ENCODE measurements at regions not wholly inside any gene's neighbourhood (a gene's known extent, or its start where the extent isn't known, plus 50 kb on each side); places are given as distances from the start of the nearest gene placed in this dataset.

DNA sequence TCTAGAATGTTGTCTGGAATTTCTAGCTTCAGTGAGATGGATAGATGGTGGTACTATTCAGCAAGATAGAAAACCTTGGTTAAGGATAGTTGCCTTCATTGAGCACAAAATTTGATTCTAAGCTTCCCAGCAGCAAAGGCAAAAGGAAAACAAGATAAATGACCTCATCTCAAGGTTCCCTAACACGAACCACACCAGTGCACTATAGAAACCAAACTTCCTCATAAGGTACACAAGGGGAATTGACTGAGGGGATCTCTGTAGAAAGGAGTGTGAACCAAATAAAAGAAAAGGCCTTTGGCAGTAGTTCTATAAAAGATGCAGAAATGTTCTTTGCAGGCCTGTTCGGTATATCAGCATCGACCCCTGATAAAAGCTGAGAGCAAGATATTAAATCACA lies 288.9 kb downstream of the SHQ1 start:
- peak; percentile 67 for DNase-seq

DNA sequence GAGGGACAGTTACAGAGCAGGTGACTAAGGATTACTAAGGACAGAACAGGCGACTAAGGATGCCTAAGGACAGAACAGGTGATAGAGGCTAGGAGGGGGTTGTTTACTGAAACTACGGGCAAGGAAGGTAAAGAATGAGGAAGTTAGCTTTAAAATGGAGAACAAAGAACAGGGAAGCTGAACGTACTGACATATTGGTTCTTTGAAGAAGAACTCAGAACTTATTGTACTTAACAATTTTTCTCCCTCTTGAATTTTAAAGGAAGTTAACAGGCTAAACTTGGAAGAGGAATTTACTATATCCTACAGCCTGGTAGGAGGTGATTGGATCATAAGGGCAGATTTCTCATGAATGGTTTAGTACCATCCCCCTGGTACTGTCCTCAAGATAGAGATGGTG lies 290.2 kb downstream of the SHQ1 start:
- peak; percentile 40 for DNase-seq

DNA sequence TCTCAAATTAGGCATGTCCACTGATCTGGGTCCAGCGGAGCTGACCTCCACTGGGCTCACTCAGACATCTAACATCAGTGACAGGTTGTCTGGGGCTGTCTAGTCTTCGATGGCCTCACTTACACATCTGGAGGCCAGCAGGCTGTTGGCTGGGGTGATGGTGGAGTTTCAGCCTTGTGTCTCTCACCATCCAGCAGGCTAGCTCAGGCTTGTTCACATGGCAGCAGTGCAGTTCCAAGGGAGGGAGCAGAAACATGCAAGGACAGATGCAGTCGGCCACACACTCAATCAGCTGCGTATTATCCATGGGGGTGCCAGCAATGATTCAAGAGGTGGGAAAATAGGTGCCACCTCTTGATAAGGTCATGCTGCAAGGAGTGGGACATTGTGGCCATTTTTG lies 292.5 kb downstream of the SHQ1 start:
- no peak for DNase-seq

DNA sequence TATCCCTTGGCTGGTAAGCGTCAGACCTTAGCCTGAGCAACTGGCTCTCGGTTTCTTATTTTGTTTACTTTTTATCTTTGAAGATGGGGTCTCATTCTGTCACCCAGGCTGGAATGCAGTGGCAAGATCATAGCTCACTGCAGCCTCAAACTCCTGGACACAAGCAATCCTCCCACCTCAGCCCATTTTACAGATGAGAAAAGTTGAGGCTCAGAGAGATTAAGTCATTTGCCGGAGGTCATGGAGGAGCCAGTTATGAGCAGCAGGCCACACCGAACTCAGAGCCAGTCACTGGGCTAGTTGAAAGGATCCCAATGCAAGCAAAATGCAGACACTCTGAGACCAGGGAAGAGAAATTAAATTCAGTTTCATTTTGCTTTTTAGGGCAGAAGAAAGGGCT lies 293.6 kb downstream of the SHQ1 start:
- DNase-seq: no peak

DNA sequence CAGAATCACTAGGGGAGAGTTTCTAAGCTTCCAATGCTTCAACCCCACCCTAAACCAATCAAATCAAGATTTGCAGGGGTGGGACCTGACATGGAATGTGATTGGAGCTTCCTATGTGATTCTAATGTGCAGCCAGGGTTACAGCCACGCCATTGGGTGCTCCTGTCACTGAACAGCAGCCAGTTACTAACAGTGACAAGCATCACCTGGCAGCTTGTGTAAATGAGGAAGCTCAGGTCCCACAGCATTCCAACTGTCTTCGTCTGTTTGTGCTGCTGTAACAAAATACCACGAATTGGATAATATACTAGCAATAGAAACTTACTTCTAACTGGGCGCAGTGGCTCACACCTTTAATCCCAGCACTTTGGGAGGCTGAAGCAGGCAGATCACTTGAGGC lies 294.9 kb downstream of the SHQ1 start:
- DNase-seq: no peak

DNA sequence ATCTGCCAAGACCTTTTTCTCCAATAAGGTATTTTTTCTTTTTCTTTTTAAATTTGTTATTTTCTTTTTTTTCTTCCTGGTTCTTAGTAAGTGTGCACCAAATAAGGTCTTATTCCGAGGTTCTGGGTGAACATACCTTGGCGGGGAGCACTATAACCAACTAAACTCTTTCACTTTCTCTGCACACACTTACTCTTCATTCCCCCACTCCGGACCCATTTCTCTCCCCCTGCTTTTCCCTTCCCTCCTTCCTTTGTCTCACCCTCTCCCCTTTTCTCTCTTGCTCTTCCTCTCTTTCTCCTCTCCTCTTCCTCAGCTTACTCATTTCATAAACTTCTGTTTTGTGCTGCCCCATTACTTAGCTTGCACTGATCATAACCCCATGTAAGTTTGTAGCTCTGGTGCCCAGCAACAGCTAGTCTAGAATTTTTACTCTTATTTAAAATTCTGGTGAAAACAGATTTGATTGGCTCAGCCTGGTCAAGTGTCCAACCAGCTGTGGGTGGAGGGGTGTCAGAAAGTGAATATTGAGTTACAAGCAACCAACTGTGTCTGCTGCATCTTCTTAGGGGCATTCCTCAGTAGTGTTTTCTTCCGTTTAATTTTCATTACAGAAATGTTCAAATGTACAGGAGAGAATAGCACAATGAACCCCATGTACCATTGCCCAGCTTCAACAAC lies 297.5 kb downstream of the SHQ1 start:
- no peak for DNase-seq

DNA sequence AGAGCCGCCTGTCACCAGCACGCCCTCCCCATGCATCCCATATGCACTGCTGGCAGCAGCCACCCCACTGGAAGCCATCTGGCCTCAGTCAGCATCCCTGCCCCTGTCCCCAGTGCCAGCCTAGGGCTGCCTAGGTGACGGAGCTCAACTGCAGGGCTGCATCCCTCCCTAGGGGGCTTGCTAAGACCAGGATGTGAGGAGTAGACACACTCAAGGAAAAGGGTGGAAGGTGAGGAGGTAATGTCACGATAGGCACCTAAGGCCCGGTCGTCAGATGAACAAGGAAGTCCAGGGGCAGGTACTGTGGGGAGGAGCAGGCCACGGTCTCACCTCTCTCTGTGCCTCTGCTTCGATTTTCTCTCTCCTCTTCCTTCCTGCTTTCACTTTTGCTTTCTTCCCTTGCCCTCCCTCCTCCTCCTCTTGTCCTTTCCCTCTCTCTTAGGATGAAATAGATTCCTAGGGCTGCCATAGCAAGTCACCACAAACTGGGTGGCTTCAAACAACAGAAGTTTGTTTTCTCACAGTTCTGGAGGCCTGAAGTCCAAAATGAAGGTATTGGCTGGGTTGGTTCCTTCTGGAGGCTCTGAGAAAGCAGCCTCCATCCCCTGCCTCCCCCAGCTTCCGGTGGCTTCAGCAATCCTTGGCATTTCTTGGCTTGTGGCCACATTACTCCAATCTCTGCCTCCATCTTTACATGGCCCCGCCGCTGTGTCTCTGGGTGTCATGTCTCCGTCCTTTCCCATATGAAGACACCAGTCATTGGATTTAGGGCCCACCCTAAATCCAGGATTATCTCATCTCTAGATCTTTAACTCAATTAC lies 298.3 kb downstream of the SHQ1 start:
- DNase-seq: peak; percentile 25

DNA sequence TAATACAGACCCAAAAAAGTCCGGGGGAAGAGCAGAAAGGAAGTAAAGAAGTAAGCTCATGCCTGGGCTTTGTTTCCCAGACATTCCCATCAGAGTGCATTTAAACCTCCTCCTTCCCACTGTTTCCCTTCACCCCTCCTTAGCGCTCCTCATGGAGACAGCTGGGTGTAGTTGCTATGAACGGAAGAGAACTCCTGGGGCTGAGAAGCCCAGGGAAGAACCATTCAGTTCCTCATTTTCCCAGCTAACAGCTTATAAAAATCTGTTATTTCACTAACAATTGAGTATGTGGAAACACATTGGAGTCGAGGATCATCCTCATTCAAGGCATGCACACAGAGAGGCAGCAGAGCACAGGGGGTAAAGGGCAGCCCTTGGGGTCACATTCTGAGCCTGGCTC lies 299.3 kb downstream of the SHQ1 start:
- DNase-seq: peak; percentile 26

DNA sequence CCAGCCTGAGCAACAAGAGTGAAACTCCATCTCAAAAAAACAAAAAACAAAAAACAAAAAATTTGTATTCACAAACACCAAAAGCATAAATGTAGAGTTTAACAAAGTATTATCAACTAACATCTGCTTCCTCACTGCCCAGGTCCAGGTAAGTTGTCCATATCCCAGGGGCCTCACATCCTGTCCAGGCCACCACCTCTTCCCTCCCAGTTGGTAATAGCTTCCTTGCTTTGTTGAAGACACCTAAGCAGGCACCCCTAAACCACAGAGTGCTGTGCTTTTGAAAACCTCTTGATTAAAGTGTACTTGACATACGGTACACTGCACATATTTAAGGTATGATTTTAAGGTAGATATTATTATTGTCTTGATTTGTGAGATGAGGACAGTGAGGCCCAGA lies 299.8 kb downstream of the SHQ1 start:
- DNase-seq: no peak

DNA sequence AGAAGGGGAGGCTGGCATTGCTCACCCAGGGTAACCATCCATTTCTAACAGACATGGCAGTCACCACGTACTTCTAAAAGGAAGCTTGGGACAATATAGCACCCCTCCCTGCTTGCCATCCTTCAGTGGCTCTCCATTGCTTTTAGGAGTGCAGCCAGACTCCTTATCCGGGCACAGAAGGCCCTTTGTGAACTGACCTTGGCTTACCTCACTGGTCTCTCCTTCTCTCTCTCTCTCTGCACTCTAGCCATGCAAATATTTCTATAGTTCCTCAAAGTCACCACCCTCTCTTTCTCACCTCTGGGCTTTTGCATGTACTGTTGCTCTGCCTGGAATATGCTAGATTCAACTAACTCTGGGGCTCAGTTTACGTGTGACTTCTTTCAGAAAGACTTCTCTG lies 301.1 kb downstream of the SHQ1 start:
- DNase-seq: no peak

DNA sequence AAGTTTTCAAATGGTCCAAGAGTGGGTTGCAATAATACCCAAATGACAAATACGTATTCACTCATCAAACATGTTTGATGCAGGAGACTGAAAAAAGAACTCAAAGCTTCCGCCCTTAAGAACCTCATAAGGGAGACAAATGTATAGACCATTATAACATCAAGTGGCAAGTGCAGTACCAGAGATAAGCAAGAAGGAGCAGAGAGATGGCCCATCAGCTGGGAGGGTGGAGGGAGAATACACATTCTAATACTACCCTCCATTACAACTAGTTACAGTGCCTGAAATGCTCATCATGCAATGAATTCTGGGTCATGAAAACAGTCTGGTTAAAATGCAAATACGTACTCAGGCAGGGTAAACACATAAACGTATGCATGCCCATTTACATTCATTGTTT lies 304.0 kb downstream of the SHQ1 start:
- DNase-seq: no peak

DNA sequence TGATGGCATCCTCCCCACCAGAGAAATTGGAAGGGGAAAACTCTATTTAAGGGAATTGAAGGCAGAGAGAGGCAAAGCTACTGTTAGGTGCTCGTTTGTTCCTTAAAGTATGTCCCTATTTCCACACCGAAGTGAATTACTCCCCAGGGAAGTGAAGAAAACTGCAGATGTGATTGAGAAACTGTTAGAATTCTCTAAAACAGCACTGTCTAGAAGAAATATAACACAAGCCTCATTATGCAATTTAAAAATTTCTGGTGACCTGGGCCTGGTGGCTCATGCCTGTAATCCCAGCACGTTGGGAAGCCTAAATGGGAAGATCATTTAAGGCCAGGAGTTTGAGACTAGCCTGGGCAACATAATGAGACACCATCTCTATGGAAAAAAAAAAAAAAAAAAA lies 305.0 kb downstream of the SHQ1 start:
- peak; percentile 87 for DNase-seq

DNA sequence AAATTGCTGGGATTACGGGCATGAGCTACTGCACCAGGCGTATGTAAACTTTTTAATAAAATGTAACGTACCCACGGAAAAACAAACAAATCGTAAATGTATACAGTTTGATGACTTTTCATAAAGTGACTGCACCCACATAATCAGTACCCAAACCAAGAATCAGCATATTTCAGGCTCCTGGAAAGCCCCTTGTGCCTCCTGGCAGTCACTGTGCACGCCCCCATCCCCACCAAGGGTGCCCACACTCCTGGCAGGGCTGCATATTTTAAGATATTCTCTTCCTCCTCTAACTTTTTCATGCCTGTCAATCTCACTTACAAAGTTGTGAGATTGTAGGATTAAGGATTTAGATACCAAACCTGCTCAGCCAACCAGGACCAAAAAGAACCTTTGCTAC lies 305.5 kb downstream of the SHQ1 start:
- no peak for DNase-seq

DNA sequence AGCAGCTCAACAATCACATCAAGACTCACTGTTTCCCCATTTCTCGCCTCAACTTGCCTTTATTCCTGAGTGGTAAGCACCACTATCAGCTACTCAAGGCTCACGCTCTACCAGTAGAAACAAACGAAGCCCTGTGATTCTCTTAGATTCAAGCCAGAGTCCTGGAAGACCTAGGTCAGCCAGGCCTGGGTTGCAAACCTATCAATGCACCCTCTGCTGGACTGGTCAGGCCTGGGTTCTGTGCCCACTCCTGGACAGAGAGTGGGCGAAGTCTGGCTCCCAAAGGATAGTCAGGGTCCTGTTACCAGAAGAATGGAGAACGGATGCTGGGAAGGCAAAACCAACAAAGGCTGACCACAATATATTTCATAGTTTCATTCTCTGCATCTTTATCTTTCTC lies 308.4 kb downstream of the SHQ1 start:
- DNase-seq: no peak

DNA sequence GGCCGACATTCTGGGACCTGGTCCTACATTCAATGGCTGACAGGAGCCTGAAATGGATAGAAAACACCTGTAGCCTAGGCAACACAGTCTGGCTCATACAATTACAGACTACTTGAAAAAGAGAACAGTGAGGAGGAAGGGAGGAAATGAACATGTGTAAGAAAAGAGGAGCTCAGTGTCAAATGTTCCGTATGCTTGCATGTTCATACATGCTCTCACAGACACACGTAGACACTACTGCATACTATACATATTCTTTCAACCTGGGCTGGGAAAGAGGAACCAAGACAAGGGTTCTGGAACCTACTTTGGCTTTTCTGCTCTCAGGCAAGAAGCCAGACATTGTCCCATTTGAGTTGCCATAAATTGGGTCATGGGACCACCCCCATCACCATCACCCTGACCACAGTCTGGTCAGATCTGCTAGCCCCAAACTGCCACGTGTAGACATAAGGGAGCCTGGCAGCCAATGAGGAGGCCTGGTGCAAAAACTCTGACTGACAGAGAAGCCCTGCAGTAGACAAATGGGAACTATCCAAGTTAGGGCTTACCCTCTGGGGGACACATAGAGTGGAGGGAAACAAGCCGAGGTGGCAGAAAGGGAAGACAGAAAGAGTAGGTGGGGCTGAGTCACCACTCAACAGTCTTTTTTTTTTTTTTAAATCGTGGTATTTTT lies 310.0 kb downstream of the SHQ1 start:
- DNase-seq: peak; percentile 66

DNA sequence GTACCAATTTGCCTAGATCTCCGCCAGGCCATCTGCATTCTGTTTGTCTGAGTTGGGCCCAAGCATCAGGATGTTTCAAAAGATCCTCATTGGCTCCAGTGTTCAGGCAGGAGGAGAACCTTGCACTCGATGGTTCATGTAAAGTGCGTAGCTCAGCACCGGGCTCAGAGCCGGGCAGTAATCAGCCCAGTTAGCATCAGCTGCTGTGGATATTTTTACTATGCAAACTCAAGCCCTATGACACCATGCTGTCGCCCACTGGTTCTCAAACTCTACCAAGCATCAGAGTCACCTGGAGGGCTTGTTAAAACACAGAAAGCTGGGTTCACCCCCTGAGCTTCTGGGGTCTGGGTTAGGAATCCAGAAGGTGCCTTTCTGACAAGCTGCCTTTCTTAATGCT lies 310.8 kb downstream of the SHQ1 start:
- DNase-seq: no peak

DNA sequence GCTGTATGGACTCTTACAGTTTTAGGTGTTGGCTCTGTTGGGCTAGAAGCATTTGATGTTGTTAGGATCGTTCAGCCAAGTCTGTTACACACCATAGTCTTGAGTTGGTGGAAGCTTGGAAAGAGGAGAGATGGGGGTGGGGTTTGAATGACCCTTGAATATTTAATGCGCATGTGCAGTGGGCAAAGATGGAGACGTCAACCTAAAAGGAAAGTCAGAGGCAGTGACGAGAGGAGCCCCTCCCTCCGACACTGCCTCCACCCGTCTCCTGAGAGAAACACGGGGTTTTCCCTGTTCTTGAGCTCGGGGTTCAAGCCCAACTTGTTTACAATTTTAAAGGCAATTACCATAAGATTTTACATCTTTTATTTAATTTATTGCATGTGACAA lies 311.4 kb downstream of the SHQ1 start:
- DNase-seq: no peak

DNA sequence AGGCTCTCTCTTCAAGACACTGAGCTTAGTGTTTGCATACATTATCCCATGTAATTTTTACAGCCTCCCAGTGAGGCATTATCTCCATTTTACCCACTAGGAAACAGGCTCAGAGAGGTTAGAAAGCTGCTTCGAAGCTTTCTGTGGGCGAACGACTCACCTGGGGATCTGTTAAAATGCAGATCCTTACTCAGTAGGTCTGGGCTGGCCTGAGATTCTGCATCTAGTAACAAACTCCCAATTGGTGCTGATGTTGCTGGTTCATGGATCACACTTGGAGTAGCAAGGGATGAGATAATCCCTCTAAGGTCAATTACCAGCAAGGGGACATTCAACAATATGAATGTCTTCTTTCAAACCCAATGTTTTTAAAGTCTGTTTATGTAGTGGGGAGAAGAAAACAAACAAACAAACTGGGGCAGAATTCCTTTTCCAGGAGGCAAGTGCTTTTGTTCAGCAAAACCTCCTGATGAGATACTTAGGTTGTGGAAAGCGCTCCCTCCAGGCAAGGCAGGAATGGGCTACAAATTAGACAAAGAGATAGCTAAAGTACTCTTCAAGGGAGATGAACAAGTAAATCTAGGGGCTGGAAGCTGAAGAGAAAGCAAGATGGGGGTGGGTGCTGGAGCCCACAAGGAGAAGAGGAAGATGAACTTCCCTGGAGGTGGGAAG lies 311.9 kb downstream of the SHQ1 start:
- DNase-seq: no peak

DNA sequence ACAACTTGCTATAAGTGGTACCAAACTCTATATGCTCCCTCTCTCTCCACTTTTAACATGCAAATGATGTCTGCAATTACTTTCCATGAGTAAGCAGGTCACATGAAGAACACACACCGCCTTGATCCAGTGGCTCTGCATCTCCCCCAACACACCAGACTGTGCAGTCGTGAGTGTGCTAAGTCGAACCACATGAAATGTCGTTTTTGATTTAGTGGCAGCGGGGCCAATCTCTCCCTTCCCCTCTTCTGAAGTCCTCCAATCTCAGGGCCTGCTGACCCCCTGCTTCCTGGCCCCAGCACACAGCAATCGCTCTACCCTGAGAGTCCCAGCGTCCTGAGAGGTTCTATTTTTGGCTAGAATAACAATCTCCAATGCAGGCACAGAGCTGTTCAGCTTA lies 312.5 kb downstream of the SHQ1 start:
- DNase-seq: peak; percentile 30

DNA sequence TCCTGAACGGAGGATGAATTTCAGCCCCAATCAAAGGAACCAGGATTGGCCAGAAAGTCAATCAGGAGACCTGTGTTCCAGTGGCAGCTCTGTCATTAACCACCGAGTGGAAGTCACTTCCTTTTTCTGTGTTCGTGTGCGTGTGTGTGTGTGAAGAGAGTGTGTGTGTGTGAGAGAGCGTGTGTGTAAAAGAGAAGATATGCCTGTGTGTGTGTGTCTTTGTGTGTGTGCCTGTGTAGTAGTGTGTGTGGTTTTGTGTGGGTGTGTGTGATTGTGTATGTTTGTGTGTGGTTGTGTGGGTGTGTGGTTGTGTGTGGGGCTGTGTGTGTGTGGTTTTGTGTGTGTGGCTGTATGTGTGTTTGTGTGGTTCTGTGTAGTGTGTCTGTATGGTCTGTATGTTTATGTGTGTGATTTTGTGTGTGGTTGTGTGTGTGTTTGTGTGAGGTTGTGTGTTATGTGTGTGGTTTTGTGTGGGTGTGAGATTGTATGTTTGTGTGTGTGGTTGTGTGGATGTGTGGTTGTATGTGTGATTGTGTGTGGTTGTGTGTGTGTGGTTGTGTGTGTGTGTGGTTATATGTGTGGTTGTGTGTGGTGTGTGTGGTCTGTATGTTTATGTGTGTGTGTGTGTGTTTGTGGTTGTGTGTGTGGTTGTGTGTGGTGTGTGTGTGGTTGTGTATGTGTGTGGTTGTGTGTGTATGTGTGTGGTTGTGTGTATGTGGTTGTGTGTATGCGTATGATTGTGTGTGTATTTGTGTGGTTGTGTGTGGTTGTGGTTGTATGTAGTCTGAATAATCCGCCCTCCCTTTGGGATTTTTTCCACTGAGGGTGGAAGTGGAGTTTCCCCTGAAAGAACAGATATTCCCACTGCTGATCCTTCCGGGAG lies 314.4 kb downstream of the SHQ1 start:
- peak; percentile 58 for DNase-seq

DNA sequence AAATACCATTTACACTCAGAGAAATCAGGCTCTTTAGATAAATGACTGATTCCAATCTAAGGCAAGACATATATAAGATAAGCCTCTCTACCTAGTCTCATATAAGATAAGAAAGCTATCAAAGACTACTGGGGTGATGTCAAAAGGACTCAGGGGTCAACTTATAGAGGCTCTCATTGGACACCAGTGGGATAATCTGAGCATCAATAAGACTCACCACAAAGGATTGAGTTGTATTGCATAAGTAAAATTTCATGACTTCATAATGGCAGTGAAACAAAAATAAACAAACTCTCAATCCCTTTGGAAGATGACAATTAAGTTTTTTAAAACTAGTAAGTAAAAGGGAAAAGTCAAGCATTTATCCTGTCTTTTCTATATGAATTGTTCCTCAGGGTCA lies 317.8 kb downstream of the SHQ1 start:
- no peak for DNase-seq

DNA sequence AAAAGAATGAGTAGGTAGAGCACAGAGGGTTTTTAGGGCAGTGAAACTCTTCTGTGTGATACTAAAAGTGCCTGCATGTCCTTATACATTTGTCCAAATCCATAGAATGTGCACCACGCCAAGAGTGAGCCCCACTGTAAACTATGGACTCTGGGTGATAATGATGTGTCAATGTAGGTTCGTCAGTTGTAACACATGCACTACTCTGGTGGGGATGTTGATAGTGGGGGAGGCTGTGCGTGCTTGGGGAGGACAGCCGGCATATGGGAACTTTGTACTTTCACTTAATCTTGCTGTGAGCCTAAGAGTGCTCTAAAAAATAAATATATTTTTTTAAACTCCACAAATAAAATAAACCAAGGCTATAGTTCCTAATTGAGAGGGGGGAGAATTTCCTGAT lies 319.2 kb downstream of the SHQ1 start:
- no peak for DNase-seq

All from inflammatory macrophage treated with lipopolysaccharide for 4 hours (primary cell).